ENCODE measurements at regions not wholly inside any gene's neighbourhood (a gene's known extent, or its start where the extent isn't known, plus 50 kb on each side); places are given as distances from the start of the nearest gene placed in this dataset.

DNA sequence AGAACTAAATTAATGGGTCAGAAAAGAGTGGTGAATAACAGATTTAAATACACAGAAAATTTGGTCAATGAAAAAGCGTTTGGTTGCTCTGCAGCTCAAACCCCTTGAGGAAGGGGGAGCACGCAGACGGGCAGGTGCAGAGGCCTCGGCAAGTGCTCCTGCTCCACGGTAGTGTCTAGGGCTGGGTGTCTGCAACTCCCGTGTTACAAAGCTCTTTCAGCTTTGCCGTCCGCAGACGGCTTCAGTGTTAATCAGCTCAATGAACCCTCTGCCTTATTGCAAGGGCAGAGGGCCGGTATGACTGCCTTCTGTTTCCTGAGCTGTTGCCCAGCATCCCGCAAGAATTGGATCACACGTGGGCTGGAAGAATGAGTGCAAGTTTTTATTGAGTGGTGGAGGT, 125.7 kb upstream of the TRHDE start:
- TF ChIP-seq, protein P1, sequence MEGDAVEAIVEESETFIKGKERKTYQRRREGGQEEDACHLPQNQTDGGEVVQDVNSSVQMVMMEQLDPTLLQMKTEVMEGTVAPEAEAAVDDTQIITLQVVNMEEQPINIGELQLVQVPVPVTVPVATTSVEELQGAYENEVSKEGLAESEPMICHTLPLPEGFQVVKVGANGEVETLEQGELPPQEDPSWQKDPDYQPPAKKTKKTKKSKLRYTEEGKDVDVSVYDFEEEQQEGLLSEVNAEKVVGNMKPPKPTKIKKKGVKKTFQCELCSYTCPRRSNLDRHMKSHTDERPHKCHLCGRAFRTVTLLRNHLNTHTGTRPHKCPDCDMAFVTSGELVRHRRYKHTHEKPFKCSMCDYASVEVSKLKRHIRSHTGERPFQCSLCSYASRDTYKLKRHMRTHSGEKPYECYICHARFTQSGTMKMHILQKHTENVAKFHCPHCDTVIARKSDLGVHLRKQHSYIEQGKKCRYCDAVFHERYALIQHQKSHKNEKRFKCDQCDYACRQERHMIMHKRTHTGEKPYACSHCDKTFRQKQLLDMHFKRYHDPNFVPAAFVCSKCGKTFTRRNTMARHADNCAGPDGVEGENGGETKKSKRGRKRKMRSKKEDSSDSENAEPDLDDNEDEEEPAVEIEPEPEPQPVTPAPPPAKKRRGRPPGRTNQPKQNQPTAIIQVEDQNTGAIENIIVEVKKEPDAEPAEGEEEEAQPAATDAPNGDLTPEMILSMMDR (IDR thresholded peaks at IDR 0.05; ENCODE audit: poor library complexity, severe bottlenecking): no peak
- TF ChIP-seq EZH2 (IDR thresholded peaks at IDR 0.05; ENCODE audit: borderline replicate concordance, insufficient read depth, low read length, poor library complexity, severe bottlenecking): no peak
- TF ChIP-seq MXI1 (conservative IDR thresholded peaks at IDR 0.05; ENCODE audit: poor library complexity, severe bottlenecking): no peak

Data from neural cell (in vitro differentiated cells).